Lower lobe of right lung (tissue), 2 donors: ENCODE measurements at regions not wholly inside any gene's neighbourhood (a gene's known extent, or its start where the extent isn't known, plus 50 kb on each side); places are given as distances from the start of the nearest gene placed in this dataset.

Source experiments
- ATAC-seq, 2 donors: fragments of 200-7000 bp; cut with Tn5 transposase; one replicate each; pipeline ENCODE4 v1.9.1; 2020 to 2022; ENCODE audit warnings: mild to moderate bottlenecking in 2 of 2, moderate library complexity in 2 of 2
- DNase-seq: peaks from one replicate; pipeline ENCODE4 v3.0.0-alpha.2; 2020
- H3K27ac ChIP-seq: fragments of 200-600 bp; one replicate; pipeline ENCODE4 v1.8.0; 2022
- H3K27me3 ChIP-seq: fragments of 200-600 bp; one replicate; pipeline ENCODE4 v1.8.0; 2022; ENCODE audit warnings: low read depth
- H3K36me3 ChIP-seq: fragments of 200-600 bp; one replicate; pipeline ENCODE4 v1.8.0; 2022; ENCODE audit warnings: mild to moderate bottlenecking
- H3K4me1 ChIP-seq: fragments of 200-600 bp; one replicate; pipeline ENCODE4 v1.8.0; 2022
- H3K4me3 ChIP-seq: fragments of 200-600 bp; one replicate; pipeline ENCODE4 v1.8.0; 2022; ENCODE audit warnings: mild to moderate bottlenecking
- H3K9me3 ChIP-seq: fragments of 200-600 bp; one replicate; pipeline ENCODE4 v1.8.0; 2022
- CTCF ChIP-seq: fragments of 200-600 bp; IDR thresholded peaks from one replicate; pipeline ENCODE4 v1.8.0; 2022; ENCODE audit warnings: antibody characterized with exemption, mild to moderate bottlenecking
- intact Hi-C: fragments of 100-400 bp; cut with DNase I; formaldehyde crosslinking; loops from one replicate; pipeline ENCODE4 v1.11.0; 2022
- donor health status: DM: no; HTN: yes; CAD: no; lungs with severe emphysema.

DNA sequence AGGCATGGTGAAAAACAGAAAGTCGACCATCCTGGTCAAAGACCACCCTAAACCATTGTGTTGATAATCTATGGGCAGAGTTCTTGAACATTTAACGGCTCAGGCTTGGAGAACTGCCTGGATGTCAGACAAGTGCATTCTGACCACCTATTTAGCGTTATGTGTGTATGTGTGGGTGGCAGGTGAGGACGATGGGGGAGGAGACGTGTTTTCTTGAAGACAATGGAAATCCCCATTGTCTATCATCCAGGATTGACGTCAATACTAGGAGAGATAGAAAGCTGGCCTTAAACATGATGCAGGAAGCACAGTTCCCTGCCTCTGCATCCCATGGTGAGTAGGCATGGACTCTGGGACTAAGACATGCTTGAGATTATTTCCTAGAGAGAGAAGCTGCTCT lies 157.4 kb upstream of the MAF start:
- ATAC-seq (no peak), DNase-seq (no peak)
- H3K27me3 ChIP-seq, result no peaks in the 10 kb centered on the region
- H3K36me3 ChIP-seq, result no peaks in the 10 kb centered on the region
- TF ChIP-seq CTCF, result no peak
- no peak overlapping the region for H3K4me3 ChIP-seq
- H3K9me3 ChIP-seq, result no peaks in the 10 kb centered on the region
- H3K4me1 ChIP-seq, result no peaks in the 10 kb centered on the region
- H3K27ac ChIP-seq, result no peak overlapping the region
- intact Hi-C loops, result no loop called here

DNA sequence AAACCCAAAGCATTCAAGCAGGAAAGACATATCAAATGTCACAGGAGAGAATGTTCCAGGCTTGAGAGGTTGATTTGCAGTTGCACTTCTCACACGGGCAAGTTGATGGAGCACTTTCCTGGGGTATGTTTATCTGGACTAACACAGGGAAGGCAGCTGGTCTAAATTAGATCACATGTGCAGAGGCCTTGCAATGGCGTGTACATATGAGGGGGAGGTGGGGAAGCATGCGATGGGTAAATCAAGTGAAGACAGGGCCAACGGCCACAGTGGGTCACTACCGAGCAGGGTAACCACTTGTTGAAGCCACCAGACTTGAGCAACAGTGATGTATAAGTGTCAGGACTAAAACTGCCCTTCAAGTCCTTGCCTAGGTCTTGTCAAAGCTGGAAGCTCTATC lies 156.6 kb upstream of the MAF start:
- no peak for DNase-seq
- H3K27ac ChIP-seq, result no peak overlapping the region
- no peaks in the 10 kb centered on the region for H3K9me3 ChIP-seq
- H3K4me3 ChIP-seq, result no peak overlapping the region
- no peaks in the 10 kb centered on the region for H3K4me1 ChIP-seq
- H3K36me3 ChIP-seq, result no peaks in the 10 kb centered on the region
- TF ChIP-seq CTCF, result no peak
- no peak for ATAC-seq
- intact Hi-C loops, result no loop called here
- H3K27me3 ChIP-seq, result no peaks in the 10 kb centered on the region

- Histone ChIP-seq H3K4me3 (no peak overlapping the region), H3K27me3 (no peaks in the 10 kb centered on the region), H3K36me3 (no peaks in the 10 kb centered on the region), H3K27ac (no peak overlapping the region), H3K9me3 (no peaks in the 10 kb centered on the region), H3K4me1 (no peaks in the 10 kb centered on the region)
- TF ChIP-seq CTCF, result no peak
- no peak for ATAC-seq
- DNase-seq, result no peak
- intact Hi-C loops, result no loop called here
Measured at GRCh38 chr16:79756571-79756970, 156.0 kb upstream of the MAF start.

DNA sequence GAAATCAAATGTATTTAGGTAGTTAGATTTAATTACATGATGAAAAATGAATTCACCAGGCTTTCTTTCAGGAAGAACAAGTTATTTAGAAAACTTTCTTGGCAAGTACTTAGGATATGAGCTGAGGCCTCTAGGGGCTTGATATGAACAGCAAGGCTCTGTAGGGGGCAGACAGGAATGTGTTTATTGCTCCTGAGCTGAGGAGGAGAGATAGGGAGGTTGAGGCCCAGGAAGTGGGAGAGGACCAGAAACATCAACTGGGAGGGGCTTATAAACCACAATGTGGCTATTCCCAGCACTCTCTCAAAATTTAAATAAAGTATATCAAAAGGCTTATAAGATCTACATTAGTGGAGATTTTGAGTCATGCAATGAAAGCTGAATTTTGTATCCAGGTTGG lies 154.0 kb upstream of the MAF start:
- no peak for DNase-seq
- no peak for TF ChIP-seq CTCF
- no peak overlapping the region for H3K27ac ChIP-seq
- intact Hi-C loops, result no loop called here
- ATAC-seq, result no peak
- H3K36me3 ChIP-seq, result no peaks in the 10 kb centered on the region
- H3K9me3 ChIP-seq, result no peaks in the 10 kb centered on the region
- no peaks in the 10 kb centered on the region for H3K27me3 ChIP-seq
- no peaks in the 10 kb centered on the region for H3K4me1 ChIP-seq
- H3K4me3 ChIP-seq, result no peak overlapping the region

DNA sequence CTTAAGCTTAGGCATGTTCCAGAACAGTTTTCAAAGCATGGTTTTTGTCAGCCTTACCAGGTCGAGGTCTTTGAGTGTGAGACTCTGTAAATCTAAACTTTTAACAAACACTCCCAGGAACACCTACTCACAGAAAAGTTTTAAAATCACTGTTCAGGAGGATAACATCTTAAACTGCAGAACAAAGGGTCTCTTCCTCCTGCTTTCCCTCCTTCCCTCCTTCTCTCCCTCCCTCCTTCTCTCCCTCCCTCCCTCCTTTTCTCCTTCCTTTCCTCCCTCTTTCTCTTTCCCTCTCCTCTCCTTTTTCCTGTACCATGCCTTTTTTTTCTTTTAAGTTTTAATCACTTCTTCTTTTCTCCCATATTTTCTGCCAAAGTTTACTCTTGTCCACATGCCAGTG lies 153.5 kb upstream of the MAF start:
- no peaks in the 10 kb centered on the region for H3K27me3 ChIP-seq
- intact Hi-C loops, result no loop called here
- H3K9me3 ChIP-seq, result no peaks in the 10 kb centered on the region
- DNase-seq (no peak), ATAC-seq (no peak)
- H3K36me3 ChIP-seq, result no peaks in the 10 kb centered on the region
- H3K4me1 ChIP-seq, result no peaks in the 10 kb centered on the region
- no peak overlapping the region for H3K27ac ChIP-seq
- H3K4me3 ChIP-seq, result no peak overlapping the region
- no peak for TF ChIP-seq CTCF

DNA sequence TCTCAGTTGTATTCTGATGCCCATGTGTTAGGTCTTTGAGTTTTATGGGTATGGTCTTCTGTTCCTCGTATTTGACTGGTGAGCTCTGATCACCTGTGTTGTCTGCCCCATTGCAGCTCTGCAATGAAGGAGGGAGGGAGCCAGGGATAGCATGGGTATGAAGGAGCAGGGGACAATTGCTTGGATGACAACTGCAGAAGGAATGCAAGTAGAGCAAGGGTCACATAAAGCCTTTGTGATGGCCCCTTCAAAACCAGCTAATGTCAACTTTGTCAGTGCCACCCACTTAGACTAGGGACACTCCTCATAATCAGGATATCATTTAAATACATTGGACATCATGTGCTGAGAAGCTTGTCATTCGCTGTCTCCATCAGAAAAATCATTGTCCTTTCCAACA lies 152.7 kb upstream of the MAF start:
- Histone ChIP-seq H3K36me3 (no peaks in the 10 kb centered on the region), H3K27ac (no peak overlapping the region), H3K27me3 (no peaks in the 10 kb centered on the region), H3K4me1 (no peaks in the 10 kb centered on the region), H3K9me3 (no peaks in the 10 kb centered on the region), H3K4me3 (no peak overlapping the region)
- ATAC-seq (no peak), DNase-seq (no peak)
- intact Hi-C loops, result no loop called here
- no peak for TF ChIP-seq CTCF
